OCI-LY7 (cell line): ENCODE measurements at regions not wholly inside any gene's neighbourhood (a gene's known extent, or its start where the extent isn't known, plus 50 kb on each side); places are given as distances from the start of the nearest gene placed in this dataset.

Experiments
- BruUV-seq: library from RNA; stranded (reverse); fragments of 400-500 nt; replicated peaks from 2 replicates; lab custom pipeline; 2021; lab: Mats Ljungman, UMichigan
- CTCF ChIA-PET: fragments of 300-600 bp; sonication (Branson Sonifier 250); formaldehyde crosslinking; loops from one replicate; lab custom pipeline; 2022; ENCODE audit warnings: antibody characterized with exemption; ENCODE audit not compliant: unreplicated experiment; lab: Charles Lee
- POLR2A ChIA-PET: fragments of 300-600 bp; sonication (Branson Sonifier 250); formaldehyde crosslinking; loops from one replicate; lab custom pipeline; 2022; ENCODE audit warnings: antibody characterized with exemption; lab: Charles Lee
- DNase-seq: peaks from one replicate; pipeline ENCODE4 v3.0.0-alpha.2; 2015; ENCODE audit warnings: low spot score
- H2AFZ ChIP-seq: fragments of 200-600 bp; sonication (generic), shearing (Covaris generic); 2 replicates; pipeline ENCODE4 v1.6.1; 2014; ENCODE audit warnings: mild to moderate bottlenecking, antibody characterized with exemption, low read length, moderate library complexity
- H3K27ac ChIP-seq: fragments of 200-600 bp; sonication (generic); 2 replicates; pipeline ENCODE4 v1.5.1; 2014; ENCODE audit warnings: mixed run types, low read depth, mild to moderate bottlenecking, moderate library complexity, low read length, inconsistent platforms; ENCODE audit not compliant: poor library complexity, severe bottlenecking
- H3K36me3 ChIP-seq: fragments of 200-600 bp; sonication (generic); 2 replicates; pipeline ENCODE4 v1.6.1; 2014; ENCODE audit warnings: mild to moderate bottlenecking, antibody characterized with exemption, low read length, moderate library complexity, mixed read lengths; ENCODE audit not compliant: insufficient read depth
- H3K4me1 ChIP-seq: fragments of 200-600 bp; sonication (generic); 2 replicates; pipeline ENCODE4 v1.5.1; 2014; ENCODE audit warnings: mild to moderate bottlenecking, low read length; ENCODE audit not compliant: insufficient read depth, poor library complexity, severe bottlenecking
- H3K4me2 ChIP-seq: fragments of 200-600 bp; sonication (generic); 2 replicates; pipeline ENCODE4 v1.6.1; 2014; ENCODE audit warnings: mild to moderate bottlenecking, low read length
- H3K4me3 ChIP-seq: fragments of 200-600 bp; sonication (generic); 2 replicates; pipeline ENCODE4 v1.5.1; 2014; ENCODE audit warnings: mild to moderate bottlenecking, low read depth, low read length; ENCODE audit not compliant: poor library complexity, severe bottlenecking
- H3K79me2 ChIP-seq: fragments of 200-600 bp; sonication (generic); 2 replicates; pipeline ENCODE4 v1.6.1; 2016; ENCODE audit warnings: low read depth, mild to moderate bottlenecking, low read length, moderate library complexity, mixed read lengths; ENCODE audit not compliant: insufficient read depth
- H3K9me2 ChIP-seq: fragments of 200-600 bp; sonication (generic); 2 replicates; pipeline ENCODE4 v1.6.1; 2016; ENCODE audit warnings: mild to moderate bottlenecking, low read length, mixed read lengths; ENCODE audit not compliant: insufficient read depth
- H3K9me3 ChIP-seq: fragments of 200-600 bp; sonication (generic); 2 replicates; pipeline ENCODE4 v1.6.1; 2014; ENCODE audit warnings: mild to moderate bottlenecking, mixed run types, low read length, mixed read lengths
- H4K20me1 ChIP-seq: fragments of 200-600 bp; sonication (generic); 2 replicates; pipeline ENCODE4 v1.6.1; 2014; ENCODE audit warnings: mild to moderate bottlenecking, antibody characterized with exemption, low read length, moderate library complexity, mixed read lengths; ENCODE audit not compliant: insufficient read depth
- CTCF ChIP-seq: fragments of 200-600 bp; sonication (generic); conservative IDR thresholded peaks from 2 replicates; pipeline ENCODE4 v1.5.1; 2014; ENCODE audit warnings: mild to moderate bottlenecking, antibody characterized with exemption, low read length, moderate library complexity, mixed read lengths
- EZH2phosphoT487 ChIP-seq: fragments of 200-600 bp; sonication (generic); IDR thresholded peaks from 2 replicates; pipeline ENCODE4 v1.6.1; 2018; ENCODE audit warnings: low read depth, borderline replicate concordance, mild to moderate bottlenecking, mixed run types, antibody characterized with exemption, low read length, moderate library complexity, mixed read lengths
- intact Hi-C: fragments of 100-400 bp; cut with micrococcal nuclease; formaldehyde crosslinking; loops from one replicate; pipeline ENCODE4 v1.10.0; 2022; ENCODE audit not compliant: unreplicated experiment

DNA sequence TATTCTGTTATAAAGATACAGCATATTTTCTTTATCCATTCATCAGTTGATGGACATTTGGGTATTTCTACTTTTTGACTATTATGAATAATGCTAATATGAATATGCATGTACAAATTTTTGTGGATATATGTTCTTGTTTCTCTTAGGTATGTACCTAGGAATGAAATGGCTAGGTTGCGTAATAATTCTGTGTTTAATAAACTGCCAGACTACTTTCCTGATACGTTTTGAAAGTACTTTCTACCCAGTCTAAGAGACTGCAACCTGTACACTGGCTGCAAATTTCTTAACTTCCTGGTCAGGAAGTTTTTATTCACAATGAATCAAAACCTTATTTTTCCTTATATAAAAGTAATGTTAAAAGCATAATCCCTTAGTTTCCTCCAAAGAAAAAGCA is 93.9 kb upstream of the STARD4 start:
- no peaks in the 10 kb centered on the region for H3K36me3 ChIP-seq
- no peaks in the 10 kb centered on the region for H3K4me1 ChIP-seq
- H3K27ac ChIP-seq, result no peak overlapping the region
- no peaks in the 10 kb centered on the region for H3K9me3 ChIP-seq
- intact Hi-C loops, result no loop called here
- no peak overlapping the region for H2AFZ ChIP-seq
- TF ChIP-seq CTCF, result no peak
- no peak for TF ChIP-seq EZH2phosphoT487
- H3K79me2 ChIP-seq, result no peaks in the 10 kb centered on the region
- DNase-seq, result no peak
- H4K20me1 ChIP-seq, result no peaks in the 10 kb centered on the region
- H3K9me2 ChIP-seq, result no peaks in the 10 kb centered on the region
- no peak overlapping the region for H3K4me2 ChIP-seq
- ChIA-PET POLR2A (interaction anchor here (0.6 kb wide), 1 partner anchor 181 kb away, joined by 7 read pairs; no protein-coding TSS in a partner anchor), CTCF (no interaction called here)
- BruUV-seq, result no TSS peak
- H3K4me3 ChIP-seq, result no peak overlapping the region

DNA sequence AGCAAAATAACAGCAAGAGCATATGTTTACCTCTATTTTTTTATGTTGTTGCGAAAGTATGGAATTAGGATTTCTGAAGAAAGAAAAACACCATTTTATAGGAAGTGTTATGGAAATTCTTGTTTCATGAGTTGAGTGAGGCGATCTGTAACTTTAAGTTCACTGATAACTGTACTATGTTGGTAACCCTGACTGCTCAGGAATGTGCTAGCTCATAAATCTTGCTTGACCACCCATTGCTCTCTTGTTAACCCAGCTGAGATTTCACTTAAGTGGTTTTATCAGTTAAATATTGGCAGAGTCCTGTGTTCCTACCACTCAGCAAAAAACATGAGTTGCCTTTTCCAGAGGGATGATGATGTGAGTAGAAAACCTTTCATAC is 91.1 kb upstream of the STARD4 start:
- H3K9me2 ChIP-seq, result no peaks in the 10 kb centered on the region
- H3K36me3 ChIP-seq, result no peaks in the 10 kb centered on the region
- no peak overlapping the region for H2AFZ ChIP-seq
- no peak overlapping the region for H3K27ac ChIP-seq
- no peak overlapping the region for H3K4me3 ChIP-seq
- H4K20me1 ChIP-seq, result no peaks in the 10 kb centered on the region
- H3K4me2 ChIP-seq, result no peak overlapping the region
- CTCF ChIA-PET, result no interaction called here
- no peaks in the 10 kb centered on the region for H3K9me3 ChIP-seq
- BruUV-seq, result no TSS peak
- POLR2A ChIA-PET, result interaction anchor here (0.7 kb wide), 1 partner anchor 224 kb away, joined by 3 read pairs; no protein-coding TSS in a partner anchor
- TF ChIP-seq EZH2phosphoT487 (no peak), CTCF (no peak)
- H3K79me2 ChIP-seq, result no peaks in the 10 kb centered on the region
- intact Hi-C loops, result no loop called here
- DNase-seq, result no peak
- no peaks in the 10 kb centered on the region for H3K4me1 ChIP-seq

GRCh38 chr5:111602817-111603445 is 90.6 kb upstream of the STARD4 start:
- Histone ChIP-seq H2AFZ (no peak overlapping the region), H3K9me2 (no peaks in the 10 kb centered on the region), H3K4me3 (no peak overlapping the region), H3K79me2 (no peaks in the 10 kb centered on the region), H3K27ac (no peak overlapping the region), H3K9me3 (no peaks in the 10 kb centered on the region), H3K36me3 (no peaks in the 10 kb centered on the region), H3K4me1 (no peaks in the 10 kb centered on the region), H4K20me1 (no peaks in the 10 kb centered on the region), H3K4me2 (no peak overlapping the region)
- BruUV-seq, result no TSS peak
- intact Hi-C loops, result no loop called here
- no peak for DNase-seq
- POLR2A ChIA-PET, result interaction anchor here (0.7 kb wide), 1 partner anchor 224 kb away, joined by 3 read pairs; no protein-coding TSS in a partner anchor
- CTCF ChIA-PET, result no interaction called here
- TF ChIP-seq EZH2phosphoT487 (no peak), CTCF (no peak)
